Non-pigmented ciliary epithelial cell (primary cell): ENCODE measurements at regions not wholly inside any gene's neighbourhood (a gene's known extent, or its start where the extent isn't known, plus 50 kb on each side); places are given as distances from the start of the nearest gene placed in this dataset.

Experiments used
- DNase-seq: peaks from one replicate; pipeline ENCODE4 v3.0.0-alpha.2; 2010; ENCODE audit warnings: low read depth

- no peak for DNase-seq
These were observed 133.2 kb upstream of the ARHGAP5 start for GRCh38 chr14:31943861-31944255.

GRCh38 chr14:31944256-31945073, 132.6 kb upstream of the ARHGAP5 start:
- no peak for DNase-seq

GRCh38 chr14:31945074-31945613, 132.0 kb upstream of the ARHGAP5 start:
- DNase-seq = no peak

- no peak for DNase-seq
These were observed 131.4 kb upstream of the ARHGAP5 start for GRCh38 chr14:31945701-31946100.

GRCh38 chr14:31947076-31947475, 130.0 kb upstream of the ARHGAP5 start:
- DNase-seq = no peak

- no peak for DNase-seq
These were observed 129.2 kb upstream of the ARHGAP5 start for GRCh38 chr14:31947680-31948595.

GRCh38 chr14:31949709-31950108, 127.4 kb upstream of the ARHGAP5 start:
- no peak for DNase-seq

GRCh38 chr14:31950331-31950730, 126.8 kb upstream of the ARHGAP5 start:
- no peak for DNase-seq

- DNase-seq = no peak
These were observed 126.1 kb upstream of the ARHGAP5 start for GRCh38 chr14:31950764-31951637.

GRCh38 chr14:31951638-31951964, 125.5 kb upstream of the ARHGAP5 start:
- no peak for DNase-seq

- no peak for DNase-seq
These were observed 124.5 kb upstream of the ARHGAP5 start for GRCh38 chr14:31952573-31952972.

- no peak for DNase-seq
These were observed 123.9 kb upstream of the ARHGAP5 start for GRCh38 chr14:31953210-31953609.

- no peak for DNase-seq
These were observed 122.1 kb upstream of the ARHGAP5 start for GRCh38 chr14:31954991-31955390.

GRCh38 chr14:31955936-31956579, 121.0 kb upstream of the ARHGAP5 start:
- DNase-seq = no peak

- DNase-seq = no peak
These were observed 119.5 kb upstream of the ARHGAP5 start for GRCh38 chr14:31957565-31957964.

- no peak for DNase-seq
These were observed 117.1 kb upstream of the ARHGAP5 start for GRCh38 chr14:31960039-31960438.

- DNase-seq = no peak
These were observed 115.2 kb upstream of the ARHGAP5 start for GRCh38 chr14:31961896-31962295.

- DNase-seq = no peak
These were observed 114.2 kb upstream of the ARHGAP5 start for GRCh38 chr14:31962920-31963319.

GRCh38 chr14:31963587-31963986, 113.5 kb upstream of the ARHGAP5 start:
- no peak for DNase-seq

- no peak for DNase-seq
These were observed 112.6 kb upstream of the ARHGAP5 start for GRCh38 chr14:31964490-31964889.

- DNase-seq = no peak
These were observed 111.9 kb upstream of the ARHGAP5 start for GRCh38 chr14:31965071-31965734.
